DND-41 (cell line): ENCODE measurements at regions not wholly inside any gene's neighbourhood (a gene's known extent, or its start where the extent isn't known, plus 50 kb on each side); places are given as distances from the start of the nearest gene placed in this dataset.

Source experiments
- ATAC-seq: fragments of 200-7000 bp; cut with Tn5 transposase; 3 replicates; pipeline ENCODE4 v1.9.1; 2021; ENCODE audit warnings: low read depth; ENCODE audit not compliant: insufficient read depth
- DNase-seq: peaks from one replicate; pipeline ENCODE4 v3.0.0-alpha.2; 2020
- H2AFZ ChIP-seq: 2 replicates; pipeline ENCODE4 v1.6.0; 2012; ENCODE audit warnings: low read depth, low read length
- H3K27ac ChIP-seq: 2 replicates; pipeline ENCODE4 v1.5.1; 2012; ENCODE audit warnings: low read length, inconsistent platforms
- H3K27me3 ChIP-seq: fragments of 200-600 bp; sonication (generic); 2 replicates; pipeline ENCODE4 v1.6.0; 2012; ENCODE audit warnings: low read length, mild to moderate bottlenecking, inconsistent platforms; ENCODE audit not compliant: insufficient read depth, poor library complexity
- H3K36me3 ChIP-seq: 2 replicates; pipeline ENCODE4 v1.5.1; 2012; ENCODE audit warnings: low read length, inconsistent platforms; ENCODE audit not compliant: insufficient read depth
- H3K4me1 ChIP-seq: 2 replicates; pipeline ENCODE4 v1.5.1; 2012; ENCODE audit warnings: mild to moderate bottlenecking, low read length; ENCODE audit not compliant: insufficient read depth
- H3K4me2 ChIP-seq: 2 replicates; pipeline ENCODE4 v1.6.0; 2012; ENCODE audit warnings: mild to moderate bottlenecking, moderate library complexity, low read length, inconsistent platforms; ENCODE audit not compliant: insufficient read depth
- H3K4me3 ChIP-seq, 2 experiments: fragments of 200-600 bp in 1 of 2; shearing (Covaris generic) in 1 of 2; 2 replicates each; pipeline ENCODE4 v1.5.1; 2012 to 2016; ENCODE audit warnings: inconsistent platforms in 2 of 2, low read length in 2 of 2, mild to moderate bottlenecking in 2 of 2, low read depth in 1 of 2, moderate library complexity in 1 of 2
- H3K79me2 ChIP-seq: 2 replicates; pipeline ENCODE4 v1.6.0; 2012; ENCODE audit warnings: low read length, inconsistent platforms; ENCODE audit not compliant: insufficient read depth
- H3K9ac ChIP-seq: 2 replicates; pipeline ENCODE4 v1.6.0; 2012; ENCODE audit warnings: low read depth, mild to moderate bottlenecking, inconsistent platforms, low read length, moderate library complexity
- H3K9me3 ChIP-seq: 2 replicates; pipeline ENCODE4 v1.5.1; 2012; ENCODE audit warnings: low read length, moderate library complexity, mild to moderate bottlenecking, inconsistent platforms; ENCODE audit not compliant: insufficient read depth, severe bottlenecking
- H4K20me1 ChIP-seq: 2 replicates; pipeline ENCODE4 v1.6.0; 2012; ENCODE audit warnings: low read length; ENCODE audit not compliant: insufficient read depth
- CTCF ChIP-seq: IDR thresholded peaks from 2 replicates; pipeline ENCODE4 v1.5.1; 2012; ENCODE audit warnings: borderline replicate concordance, low read length, moderate library complexity, mild to moderate bottlenecking; ENCODE audit not compliant: poor library complexity, severe bottlenecking; ENCODE audit errors: extremely low read depth
- EZH2 ChIP-seq: IDR thresholded peaks from 3 replicates; pipeline ENCODE4 v1.6.1; 2012; ENCODE audit warnings: borderline replicate concordance, low read depth, mild to moderate bottlenecking, moderate library complexity, low read length, inconsistent platforms; ENCODE audit not compliant: severe bottlenecking

- peaks cover 10% of the 10 kb centered on the region for H3K4me1 ChIP-seq
- no peak overlapping the region for H2AFZ ChIP-seq
- H3K9ac ChIP-seq, result no peak overlapping the region
- no peaks in the 10 kb centered on the region for H3K79me2 ChIP-seq
- no peak overlapping the region for H3K4me3 ChIP-seq
- no peaks in the 10 kb centered on the region for H3K36me3 ChIP-seq
- ATAC-seq, result no peak
- H3K27ac ChIP-seq, result no peak overlapping the region
- DNase-seq, result no peak
- H3K27me3 ChIP-seq, result no peaks in the 10 kb centered on the region
- no peaks in the 10 kb centered on the region for H4K20me1 ChIP-seq
- TF ChIP-seq CTCF (no peak), EZH2 (no peak)
- no peaks in the 10 kb centered on the region for H3K9me3 ChIP-seq
- no peak overlapping the region for H3K4me2 ChIP-seq
These were observed 81.3 kb upstream of the KAZN start for GRCh38 chr1:14516974-14517840.

- Histone ChIP-seq H3K79me2 (no peaks in the 10 kb centered on the region), H4K20me1 (no peaks in the 10 kb centered on the region), H2AFZ (no peak overlapping the region), H3K27me3 (no peaks in the 10 kb centered on the region), H3K27ac (no peak overlapping the region), H3K4me1 (peaks cover 10% of the 10 kb centered on the region), H3K36me3 (no peaks in the 10 kb centered on the region), H3K4me2 (no peak overlapping the region), H3K9me3 (no peaks in the 10 kb centered on the region), H3K9ac (no peak overlapping the region), H3K4me3 (no peak overlapping the region)
- DNase-seq (no peak), ATAC-seq (no peak)
- no peak for TF ChIP-seq CTCF
- no peak for TF ChIP-seq EZH2
These were observed 80.7 kb upstream of the KAZN start for GRCh38 chr1:14517841-14518180.

- no peaks in the 10 kb centered on the region for H3K9me3 ChIP-seq
- no peak for TF ChIP-seq CTCF
- TF ChIP-seq EZH2, result no peak
- no peak overlapping the region for H3K9ac ChIP-seq
- H3K36me3 ChIP-seq, result no peaks in the 10 kb centered on the region
- H2AFZ ChIP-seq, result no peak overlapping the region
- no peaks in the 10 kb centered on the region for H3K79me2 ChIP-seq
- H3K27ac ChIP-seq, result no peak overlapping the region
- H4K20me1 ChIP-seq, result no peaks in the 10 kb centered on the region
- H3K27me3 ChIP-seq, result no peaks in the 10 kb centered on the region
- ATAC-seq (no peak), DNase-seq (no peak)
- H3K4me1 ChIP-seq, result peaks cover 10% of the 10 kb centered on the region
- no peak overlapping the region for H3K4me3 ChIP-seq
- no peak overlapping the region for H3K4me2 ChIP-seq
These were observed 78.5 kb upstream of the KAZN start for GRCh38 chr1:14519976-14520375.
